Amniotic stem cell (primary cell): ENCODE measurements at regions not wholly inside any gene's neighbourhood (a gene's known extent, or its start where the extent isn't known, plus 50 kb on each side); places are given as distances from the start of the nearest gene placed in this dataset.
A peak's percentile ranks its signal among the peaks of the same experiment; 100 is the strongest.

ENCODE experiments used
- DNase-seq: peaks from one replicate; lab custom pipeline; 2025; lab: John Stamatoyannopoulos, UW

- DNase-seq: no peak
Measured at GRCh38 chr6:169046483-169047192, 207.0 kb downstream of the THBS2 start.

GRCh38 chr6:169046021-169046420, 207.6 kb downstream of the THBS2 start:
- no peak for DNase-seq

GRCh38 chr6:169045486-169045885, 208.2 kb downstream of the THBS2 start:
- no peak for DNase-seq

GRCh38 chr6:169044381-169045230, 209.0 kb downstream of the THBS2 start:
- no peak for DNase-seq

- no peak for DNase-seq
Measured at GRCh38 chr6:169042061-169042460, 211.6 kb downstream of the THBS2 start.

GRCh38 chr6:169041078-169041477, 212.6 kb downstream of the THBS2 start:
- no peak for DNase-seq

- no peak for DNase-seq
Measured at GRCh38 chr6:169038691-169039090, 215.0 kb downstream of the THBS2 start.

GRCh38 chr6:169035385-169036240, 218.0 kb downstream of the THBS2 start:
- peak; percentile 37 for DNase-seq

GRCh38 chr6:169034516-169035167, 219.0 kb downstream of the THBS2 start:
- DNase-seq: no peak

- DNase-seq: no peak
Measured at GRCh38 chr6:169029861-169030260, 223.8 kb downstream of the THBS2 start.

GRCh38 chr6:169028343-169028742, 225.3 kb downstream of the THBS2 start:
- DNase-seq: no peak

GRCh38 chr6:169026175-169026574, 227.5 kb downstream of the THBS2 start:
- DNase-seq: no peak

GRCh38 chr6:169024047-169024660, 229.5 kb downstream of the THBS2 start:
- no peak for DNase-seq

- no peak for DNase-seq
Measured at GRCh38 chr6:169023161-169023874, 230.3 kb downstream of the THBS2 start.

- DNase-seq: no peak
Measured at GRCh38 chr6:169022079-169022478, 231.6 kb downstream of the THBS2 start.

- no peak for DNase-seq
Measured at GRCh38 chr6:169020821-169021220, 232.8 kb downstream of the THBS2 start.

GRCh38 chr6:169019727-169020491, 233.7 kb downstream of the THBS2 start:
- no peak for DNase-seq

GRCh38 chr6:169019111-169019510, 234.5 kb downstream of the THBS2 start:
- DNase-seq: no peak

- DNase-seq: no peak
Measured at GRCh38 chr6:169016758-169017157, 236.9 kb downstream of the THBS2 start.
